ENCODE measurements at regions not wholly inside any gene's neighbourhood (a gene's known extent, or its start where the extent isn't known, plus 50 kb on each side); places are given as distances from the start of the nearest gene placed in this dataset.
A peak's percentile ranks its signal among the peaks of the same experiment; 100 is the strongest.

GRCh38 chr15:35874260-35874905, 328.4 kb upstream of the DPH6 start:
- peak; percentile 94 for DNase-seq (ENCODE audit: unreplicated experiment)
- ChIA-PET POLR2A (interaction anchor here (0.6 to 0.9 kb wide), 5 partner anchors 13 to 887 kb away, joined by 3 to 5 read pairs (median 3); no protein-coding TSS in a partner anchor), CTCF (interaction anchor here (0.6 to 1.1 kb wide), 3 partner anchors 122 to 1210 kb away, joined by 3 to 4 read pairs (median 3); no protein-coding TSS in a partner anchor)
- peaks cover 10% of the 10 kb centered on the region for H3K4me1 Mint-ChIP-seq (ENCODE audit: insufficient read depth, unreplicated experiment)
- no peak overlapping the region for H3K4me3 Mint-ChIP-seq (ENCODE audit: unreplicated experiment)
- BruUV-seq (replicated peaks) = no TSS peak
- no peaks in the 10 kb centered on the region for H3K36me3 Mint-ChIP-seq (ENCODE audit: insufficient read depth, unreplicated experiment)
- peaks cover 8% of the 10 kb centered on the region for H3K9me3 Mint-ChIP-seq (ENCODE audit: unreplicated experiment)
- H3K27ac Mint-ChIP-seq (ENCODE audit: low read depth, unreplicated experiment) = peak overlapping the region; percentile 89
- intact Hi-C loops (cut with micrococcal nuclease) = no loop called here
- no peak for TF ChIP-seq CTCF (IDR thresholded peaks at IDR 0.05; ENCODE audit: unreplicated experiment)
- no peaks in the 10 kb centered on the region for H3K27me3 Mint-ChIP-seq (ENCODE audit: insufficient read depth, unreplicated experiment)

- CTCF ChIA-PET = no interaction called here
- H3K27me3 Mint-ChIP-seq (ENCODE audit: insufficient read depth, unreplicated experiment) = no peaks in the 10 kb centered on the region
- no peaks in the 10 kb centered on the region for H3K36me3 Mint-ChIP-seq (ENCODE audit: insufficient read depth, unreplicated experiment)
- intact Hi-C loops (cut with micrococcal nuclease) = no loop called here
- H3K9me3 Mint-ChIP-seq (ENCODE audit: unreplicated experiment) = peaks cover 8% of the 10 kb centered on the region
- DNase-seq (ENCODE audit: unreplicated experiment) = no peak
- BruUV-seq (replicated peaks) = no TSS peak
- no peak for TF ChIP-seq CTCF (IDR thresholded peaks at IDR 0.05; ENCODE audit: unreplicated experiment)
- H3K27ac Mint-ChIP-seq (ENCODE audit: low read depth, unreplicated experiment) = no peak overlapping the region
- H3K4me3 Mint-ChIP-seq (ENCODE audit: unreplicated experiment) = no peak overlapping the region
- POLR2A ChIA-PET = no interaction called here
- peaks cover 14% of the 10 kb centered on the region for H3K4me1 Mint-ChIP-seq (ENCODE audit: insufficient read depth, unreplicated experiment)
Observed at GRCh38 chr15:35876762-35877161, 330.8 kb upstream of the DPH6 start.

GRCh38 chr15:35880896-35881295, 334.9 kb upstream of the DPH6 start:
- Mint-ChIP-seq H3K27me3 (ENCODE audit: insufficient read depth, unreplicated experiment) (no peaks in the 10 kb centered on the region), H3K27ac (ENCODE audit: low read depth, unreplicated experiment) (no peak overlapping the region), H3K36me3 (ENCODE audit: insufficient read depth, unreplicated experiment) (no peaks in the 10 kb centered on the region), H3K4me3 (ENCODE audit: unreplicated experiment) (no peak overlapping the region), H3K9me3 (ENCODE audit: unreplicated experiment) (peaks cover 8% of the 10 kb centered on the region), H3K4me1 (ENCODE audit: insufficient read depth, unreplicated experiment) (peaks cover 13% of the 10 kb centered on the region)
- CTCF ChIA-PET = no interaction called here
- POLR2A ChIA-PET = no interaction called here
- DNase-seq (ENCODE audit: unreplicated experiment) = peak; percentile 59
- BruUV-seq (replicated peaks) = no TSS peak
- TF ChIP-seq CTCF (IDR thresholded peaks at IDR 0.05; ENCODE audit: unreplicated experiment) = no peak
- intact Hi-C loops (cut with micrococcal nuclease) = no loop called here

- CTCF ChIA-PET = interaction anchor here (0.6 to 0.9 kb wide), 3 partner anchors 17 to 348 kb away, joined by 3 to 4 read pairs (median 3); no protein-coding TSS in a partner anchor
- H3K27ac Mint-ChIP-seq (ENCODE audit: low read depth, unreplicated experiment) = no peak overlapping the region
- intact Hi-C loops (cut with micrococcal nuclease) = no loop called here
Observed at GRCh38 chr15:35885870-35886269, 339.9 kb upstream of the DPH6 start.

More at GRCh38 chr15:35885870-35886269, 339.9 kb upstream of the DPH6 start:
- Mint-ChIP-seq H3K27me3 (ENCODE audit: insufficient read depth, unreplicated experiment) (no peaks in the 10 kb centered on the region), H3K4me3 (ENCODE audit: unreplicated experiment) (no peak overlapping the region), H3K9me3 (ENCODE audit: unreplicated experiment) (no peaks in the 10 kb centered on the region), H3K36me3 (ENCODE audit: insufficient read depth, unreplicated experiment) (no peaks in the 10 kb centered on the region), H3K4me1 (ENCODE audit: insufficient read depth, unreplicated experiment) (peaks cover 25% of the 10 kb centered on the region)
- POLR2A ChIA-PET = interaction anchor here (0.7 kb wide), 1 partner anchor 194 kb away, joined by 3 read pairs; no protein-coding TSS in a partner anchor
- DNase-seq (ENCODE audit: unreplicated experiment) = peak; percentile 65
- no peak for TF ChIP-seq CTCF (IDR thresholded peaks at IDR 0.05; ENCODE audit: unreplicated experiment)
- no TSS peak for BruUV-seq (replicated peaks)

Measured in MCF 10A (cell line).